ENCODE measurements at regions not wholly inside any gene's neighbourhood (a gene's known extent, or its start where the extent isn't known, plus 50 kb on each side); places are given as distances from the start of the nearest gene placed in this dataset.

- no peak for ATAC-seq
- TF ChIP-seq CBFB (CRISPR knock-in tag; IDR thresholded peaks at IDR 0.05; ENCODE audit: low read depth) (no peak), ZNF317 (CRISPR knock-in tag; IDR thresholded peaks at IDR 0.05; ENCODE audit: borderline replicate concordance, low read depth) (peak; percentile 86; the same call in 1 of the 2 replicates)
- DNase-seq (ENCODE audit: low spot score): no peak
- Mint-ChIP-seq H3K9me3 (peaks cover 19% of the 10 kb centered on the region), H3K4me1 (peaks cover 24% of the 10 kb centered on the region), H3K4me3 (no peak overlapping the region), H3K27me3 (ENCODE audit: low read depth) (no peaks in the 10 kb centered on the region), H3K36me3 (no peaks in the 10 kb centered on the region), H3K27ac (no peak overlapping the region)
- POLR2A ChIA-PET: no interaction called here
- CTCF ChIA-PET: no interaction called here
Measured at GRCh38 chr13:73877399-73877798, 256.8 kb downstream of the KLF12 start.

GRCh38 chr13:73876323-73876722 is 257.9 kb downstream of the KLF12 start:
- Mint-ChIP-seq H3K9me3 (peaks cover 19% of the 10 kb centered on the region), H3K4me1 (peaks cover 25% of the 10 kb centered on the region), H3K4me3 (no peak overlapping the region), H3K27me3 (ENCODE audit: low read depth) (no peaks in the 10 kb centered on the region), H3K36me3 (no peaks in the 10 kb centered on the region), H3K27ac (no peak overlapping the region)
- DNase-seq (ENCODE audit: low spot score): no peak
- TF ChIP-seq CBFB (CRISPR knock-in tag; IDR thresholded peaks at IDR 0.05; ENCODE audit: low read depth) (no peak), E2F5 (CRISPR knock-in tag; IDR thresholded peaks at IDR 0.05) (no peak), ATF2 (CRISPR knock-in tag; IDR thresholded peaks at IDR 0.05; ENCODE audit: borderline replicate concordance, low read depth) (no peak), CREM (CRISPR knock-in tag; IDR thresholded peaks at IDR 0.05) (no peak), ZNF121 (CRISPR knock-in tag; IDR thresholded peaks at IDR 0.05) (no peak), ATF6 (CRISPR knock-in tag; IDR thresholded peaks at IDR 0.05) (no peak), NFE2L1 (CRISPR knock-in tag; IDR thresholded peaks at IDR 0.05) (no peak), ZNF232 (CRISPR knock-in tag; IDR thresholded peaks at IDR 0.05) (no peak)
- ChIA-PET CTCF (no interaction called here), POLR2A (interaction anchor here (0.8 kb wide), 1 partner anchor 99 kb away, joined by 3 read pairs; no protein-coding TSS in a partner anchor)
- no peak for ATAC-seq

- no peak overlapping the region for H3K27ac Mint-ChIP-seq
- no peak overlapping the region for H3K4me3 Mint-ChIP-seq
- H3K9me3 Mint-ChIP-seq: peaks cover 19% of the 10 kb centered on the region
- no peaks in the 10 kb centered on the region for H3K27me3 Mint-ChIP-seq (ENCODE audit: low read depth)
- ATAC-seq (no peak), DNase-seq (ENCODE audit: low spot score) (no peak)
- no peaks in the 10 kb centered on the region for H3K36me3 Mint-ChIP-seq
- CTCF ChIA-PET: no interaction called here
- POLR2A ChIA-PET: no interaction called here
- H3K4me1 Mint-ChIP-seq: peaks cover 28% of the 10 kb centered on the region
- TF ChIP-seq ZNF532 (CRISPR knock-in tag; IDR thresholded peaks at IDR 0.05; ENCODE audit: borderline replicate concordance) (no peak), ELF4 (CRISPR knock-in tag; IDR thresholded peaks at IDR 0.05; ENCODE audit: low read depth) (no peak), USF1 (CRISPR knock-in tag; IDR thresholded peaks at IDR 0.05) (no peak), JAZF1 (CRISPR knock-in tag; IDR thresholded peaks at IDR 0.05) (no peak), RORB (CRISPR knock-in tag; IDR thresholded peaks at IDR 0.05) (no peak), ERG (CRISPR knock-in tag; IDR thresholded peaks at IDR 0.05) (no peak), ETV6 (CRISPR knock-in tag; IDR thresholded peaks at IDR 0.05) (no peak), CTCF (IDR thresholded peaks at IDR 0.05) (no peak), ZNF671 (CRISPR knock-in tag; IDR thresholded peaks at IDR 0.05) (no peak), FOXK1 (CRISPR knock-in tag; IDR thresholded peaks at IDR 0.05) (no peak)
Measured at GRCh38 chr13:73873940-73874830, 260.0 kb downstream of the KLF12 start.

Measured in WTC11 (cell line).